ENCODE measurements at regions not wholly inside any gene's neighbourhood (a gene's known extent, or its start where the extent isn't known, plus 50 kb on each side); places are given as distances from the start of the nearest gene placed in this dataset.

DNA sequence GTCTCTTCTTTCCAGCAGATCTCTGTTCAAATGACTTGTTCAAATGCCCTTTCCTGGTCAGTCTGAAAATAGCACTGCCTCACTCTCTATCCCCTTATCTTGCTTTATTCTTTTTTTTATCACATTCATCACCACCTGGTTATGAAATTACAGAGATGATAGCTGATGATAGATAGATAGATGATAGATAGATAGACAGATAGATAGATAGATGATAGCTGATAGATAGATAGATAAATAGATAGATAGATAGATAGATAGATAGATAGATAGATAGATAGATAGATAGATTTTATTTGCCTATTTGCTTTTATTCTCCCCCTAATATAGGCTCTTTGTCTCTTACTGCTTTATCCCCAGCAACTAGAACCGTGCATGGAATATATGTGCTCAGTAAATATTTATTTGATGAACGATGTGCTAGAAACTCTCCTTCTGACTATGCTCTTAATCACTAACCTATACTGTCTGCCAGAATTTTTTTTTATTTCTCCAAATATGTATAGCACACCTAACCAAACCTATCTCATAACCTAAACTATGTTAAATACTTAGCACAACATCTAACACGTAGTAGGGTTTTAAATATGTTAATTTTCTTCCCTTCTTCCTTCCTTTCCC, 372.8 kb upstream of the DUSP10 start:
- DNase-seq (ENCODE audit: extremely low read depth, low read depth): no peak
- TF ChIP-seq, protein P1, sequence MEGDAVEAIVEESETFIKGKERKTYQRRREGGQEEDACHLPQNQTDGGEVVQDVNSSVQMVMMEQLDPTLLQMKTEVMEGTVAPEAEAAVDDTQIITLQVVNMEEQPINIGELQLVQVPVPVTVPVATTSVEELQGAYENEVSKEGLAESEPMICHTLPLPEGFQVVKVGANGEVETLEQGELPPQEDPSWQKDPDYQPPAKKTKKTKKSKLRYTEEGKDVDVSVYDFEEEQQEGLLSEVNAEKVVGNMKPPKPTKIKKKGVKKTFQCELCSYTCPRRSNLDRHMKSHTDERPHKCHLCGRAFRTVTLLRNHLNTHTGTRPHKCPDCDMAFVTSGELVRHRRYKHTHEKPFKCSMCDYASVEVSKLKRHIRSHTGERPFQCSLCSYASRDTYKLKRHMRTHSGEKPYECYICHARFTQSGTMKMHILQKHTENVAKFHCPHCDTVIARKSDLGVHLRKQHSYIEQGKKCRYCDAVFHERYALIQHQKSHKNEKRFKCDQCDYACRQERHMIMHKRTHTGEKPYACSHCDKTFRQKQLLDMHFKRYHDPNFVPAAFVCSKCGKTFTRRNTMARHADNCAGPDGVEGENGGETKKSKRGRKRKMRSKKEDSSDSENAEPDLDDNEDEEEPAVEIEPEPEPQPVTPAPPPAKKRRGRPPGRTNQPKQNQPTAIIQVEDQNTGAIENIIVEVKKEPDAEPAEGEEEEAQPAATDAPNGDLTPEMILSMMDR (IDR thresholded peaks at IDR 0.05; ENCODE audit: low read depth, low read length): no peak

DNA sequence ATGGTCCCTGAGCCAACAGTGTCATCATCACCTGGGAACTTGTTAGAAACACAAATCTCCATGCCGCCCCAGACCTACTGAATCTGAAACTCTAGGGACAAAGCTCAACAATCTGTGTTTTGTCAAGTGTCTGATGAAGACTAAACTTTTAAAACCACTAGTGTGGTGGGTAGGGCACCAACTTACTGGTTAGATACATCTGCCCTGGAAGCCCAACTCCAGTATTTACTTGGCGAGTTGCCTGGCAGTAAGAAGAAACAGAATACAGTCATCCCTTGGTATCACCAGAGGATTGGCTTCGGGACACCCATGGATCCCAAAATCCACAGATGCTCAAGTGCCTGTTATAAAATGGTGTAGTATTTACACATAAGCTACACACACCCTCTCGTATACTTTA, 367.9 kb upstream of the DUSP10 start:
- DNase-seq (ENCODE audit: extremely low read depth, low read depth): no peak
- TF ChIP-seq, protein P1 (IDR thresholded peaks at IDR 0.05; ENCODE audit: low read depth, low read length): no peak

DNA sequence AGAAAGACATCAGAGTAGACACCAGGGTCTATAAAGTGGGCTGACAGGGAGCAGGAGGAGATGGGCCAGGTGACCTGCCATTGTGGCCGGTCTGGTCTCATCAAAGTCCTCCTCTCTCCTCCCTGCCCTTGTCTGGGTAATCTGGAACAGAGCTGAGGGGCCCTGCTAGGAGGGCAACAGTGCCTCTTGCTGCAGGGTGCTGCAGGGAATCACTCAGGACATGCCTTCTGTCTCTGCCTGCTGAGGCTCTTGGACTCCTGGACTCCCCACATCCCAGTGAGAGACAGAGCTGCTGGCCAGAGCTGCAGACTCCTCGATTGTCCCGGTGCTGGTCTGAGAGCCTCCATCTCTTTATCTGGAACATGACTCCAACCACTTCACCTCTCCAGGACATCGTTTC, 366.1 kb upstream of the DUSP10 start:
- TF ChIP-seq, protein P1 (IDR thresholded peaks at IDR 0.05; ENCODE audit: low read depth, low read length): no peak
- DNase-seq (ENCODE audit: extremely low read depth, low read depth): no peak

DNA sequence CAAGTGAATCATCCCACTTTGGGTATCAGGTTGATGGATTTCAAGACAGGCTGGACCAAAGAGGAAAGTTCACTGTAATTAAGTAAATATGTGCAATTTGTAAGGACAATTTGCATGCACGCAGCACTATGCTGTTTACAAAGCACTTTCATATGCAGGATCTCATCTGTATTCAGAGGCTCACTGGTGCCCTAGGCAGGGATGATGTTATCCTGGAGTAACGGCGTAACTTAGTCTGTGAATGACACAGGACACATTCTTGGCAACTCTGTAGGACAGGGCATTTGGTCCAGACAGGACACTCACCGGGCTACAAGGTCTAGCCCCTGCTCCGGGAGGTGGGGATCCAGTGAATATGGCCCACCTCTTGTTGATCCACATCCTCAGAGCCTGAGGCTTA, 365.4 kb upstream of the DUSP10 start:
- TF ChIP-seq, protein P1 (IDR thresholded peaks at IDR 0.05; ENCODE audit: low read depth, low read length): no peak
- DNase-seq (ENCODE audit: extremely low read depth, low read depth): no peak

DNA sequence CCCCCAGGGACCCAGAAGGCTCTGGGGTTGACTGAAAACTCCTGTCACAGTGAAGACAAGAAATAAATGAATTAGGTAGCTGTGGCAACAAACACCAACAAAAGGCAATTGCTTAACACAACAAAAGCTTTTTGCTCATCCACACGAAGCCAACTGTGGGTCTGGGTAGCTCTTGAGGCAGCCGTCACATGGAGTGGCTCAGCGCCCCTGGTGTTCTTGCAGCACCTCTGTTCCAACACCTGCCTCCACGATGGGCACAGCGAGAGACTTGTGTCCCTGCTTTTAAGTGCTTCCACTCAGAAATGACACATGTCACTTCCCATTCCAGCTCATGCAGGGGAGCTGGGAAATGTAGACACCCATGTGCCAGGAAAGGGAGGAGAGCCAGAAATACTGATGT, 364.5 kb upstream of the DUSP10 start:
- DNase-seq (ENCODE audit: extremely low read depth, low read depth): no peak
- TF ChIP-seq, protein P1 (IDR thresholded peaks at IDR 0.05; ENCODE audit: low read depth, low read length): no peak

DNA sequence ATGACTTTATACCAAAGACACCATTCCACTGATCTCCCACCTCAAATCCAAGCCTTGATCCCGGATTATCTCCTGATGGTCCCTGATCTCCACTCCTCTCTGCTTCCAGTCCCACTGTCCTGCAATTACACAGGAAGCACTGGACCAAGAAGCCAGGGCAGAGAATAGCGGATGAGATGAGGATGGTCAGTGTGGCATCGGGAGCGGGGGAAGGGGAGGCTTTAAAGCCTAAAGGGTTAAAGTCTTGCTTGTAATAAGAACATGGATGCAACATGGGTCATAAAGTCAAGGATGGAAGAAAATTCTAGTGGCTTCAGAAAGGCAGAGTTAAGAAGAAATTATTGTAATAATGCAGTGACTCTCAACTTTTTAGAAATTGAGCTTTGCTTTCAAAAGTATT, 364.0 kb upstream of the DUSP10 start:
- DNase-seq (ENCODE audit: extremely low read depth, low read depth): no peak
- TF ChIP-seq, protein P1 (IDR thresholded peaks at IDR 0.05; ENCODE audit: low read depth, low read length): no peak

DNA sequence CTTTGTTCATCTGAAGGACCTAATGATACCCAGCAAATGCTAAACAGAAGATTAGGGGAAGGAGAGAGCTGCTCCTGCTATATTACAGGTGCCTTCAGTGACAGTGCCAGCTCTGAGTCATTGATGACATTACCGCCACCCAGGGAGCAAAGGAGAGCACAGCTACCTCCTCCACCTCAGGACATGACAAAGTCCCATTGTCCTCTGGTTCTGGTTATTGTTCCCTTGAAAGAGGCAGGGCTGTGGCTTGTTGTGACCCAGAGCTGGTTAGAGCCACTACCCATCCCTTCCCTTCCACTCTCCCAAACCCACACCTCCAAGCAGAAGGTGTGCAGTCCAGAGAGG, 363.5 kb upstream of the DUSP10 start:
- DNase-seq (ENCODE audit: extremely low read depth, low read depth): no peak
- TF ChIP-seq, protein P1 (IDR thresholded peaks at IDR 0.05; ENCODE audit: low read depth, low read length): no peak
